HTR-8/SVneo (cell line): ENCODE measurements at regions not wholly inside any gene's neighbourhood (a gene's known extent, or its start where the extent isn't known, plus 50 kb on each side); places are given as distances from the start of the nearest gene placed in this dataset.
"Not testable (repeated sequence)": the region's sequence is repeated elsewhere in the genome, so short reads cannot be mapped to it uniquely, and the experiment has no call there.

ENCODE experiments used
- DNase-seq: peaks from one replicate; pipeline ENCODE4 v3.0.0; 2011; ENCODE audit warnings: low spot score, mixed read lengths; ENCODE audit not compliant: insufficient read length
- FAIRE-seq: peaks from 2 replicates; lab custom pipeline; 2011; peaks lifted over from hg19 to GRCh38; lab: Jason Lieb, UNC

GRCh38 chr13:33639626-33640080 lies 178.3 kb upstream of the RFC3 start:
- DNase-seq (no peak), FAIRE-seq (no peak)

DNA sequence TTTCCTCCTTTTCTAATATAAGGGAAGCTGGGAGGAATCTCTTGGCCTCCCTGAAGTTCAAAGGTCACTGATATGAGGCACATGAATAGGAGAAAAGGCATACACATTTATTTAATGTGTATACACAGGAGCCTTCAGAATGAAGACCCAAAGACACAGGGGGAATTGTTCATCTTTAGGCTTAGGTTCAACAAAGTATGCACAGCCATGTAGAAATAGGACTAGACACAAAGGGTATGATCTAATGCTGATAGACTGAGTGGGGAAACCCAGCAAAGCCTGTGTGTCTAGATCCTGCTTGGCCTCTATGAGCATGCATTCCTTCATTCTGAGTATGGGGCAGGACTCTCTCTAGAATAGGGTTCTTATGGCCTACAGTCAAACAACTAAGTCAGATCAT lies 177.1 kb upstream of the RFC3 start:
- no peak for FAIRE-seq
- no peak for DNase-seq

- FAIRE-seq: no peak
- no peak for DNase-seq
Measured at GRCh38 chr13:33642374-33643065, 175.4 kb upstream of the RFC3 start.

GRCh38 chr13:33644581-33645543 lies 173.1 kb upstream of the RFC3 start:
- FAIRE-seq (no peak), DNase-seq (no peak)

- FAIRE-seq: no peak
Measured at GRCh38 chr13:33645591-33646554, 172.1 kb upstream of the RFC3 start.

DNA sequence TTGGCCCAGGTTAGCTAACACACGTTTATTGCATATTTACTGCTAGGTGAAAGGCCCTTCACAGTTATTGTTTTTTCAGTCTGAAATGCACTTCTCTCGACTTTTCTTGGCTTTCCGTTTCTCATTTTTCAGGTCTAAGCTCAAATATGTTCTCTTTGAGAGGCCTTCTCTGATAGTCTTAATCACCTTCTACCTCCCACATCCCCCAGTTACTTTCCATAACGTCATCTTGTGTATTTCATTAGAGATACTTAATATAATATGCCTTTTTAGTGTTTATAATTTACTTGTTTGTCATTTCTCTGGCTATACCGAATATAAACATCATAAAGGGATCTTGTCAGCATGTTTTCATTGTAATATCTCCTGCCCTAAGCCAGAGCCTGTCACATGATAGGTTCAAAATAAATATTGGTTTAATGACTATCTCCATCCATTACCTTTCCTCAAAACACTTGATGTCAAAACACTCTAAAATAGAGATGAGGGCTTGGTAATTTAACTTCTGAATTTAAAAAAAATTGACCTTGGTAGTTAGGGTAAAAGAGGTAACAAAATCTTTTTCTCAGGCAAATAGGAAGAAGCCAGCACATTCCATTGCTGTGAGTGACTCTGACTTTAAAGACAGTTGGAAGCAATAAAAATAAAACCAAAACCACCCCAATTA lies 168.6 kb upstream of the RFC3 start:
- no peak for FAIRE-seq

More at GRCh38 chr13:33645591-33646554, 172.1 kb upstream of the RFC3 start:
- DNase-seq: no peak

DNA sequence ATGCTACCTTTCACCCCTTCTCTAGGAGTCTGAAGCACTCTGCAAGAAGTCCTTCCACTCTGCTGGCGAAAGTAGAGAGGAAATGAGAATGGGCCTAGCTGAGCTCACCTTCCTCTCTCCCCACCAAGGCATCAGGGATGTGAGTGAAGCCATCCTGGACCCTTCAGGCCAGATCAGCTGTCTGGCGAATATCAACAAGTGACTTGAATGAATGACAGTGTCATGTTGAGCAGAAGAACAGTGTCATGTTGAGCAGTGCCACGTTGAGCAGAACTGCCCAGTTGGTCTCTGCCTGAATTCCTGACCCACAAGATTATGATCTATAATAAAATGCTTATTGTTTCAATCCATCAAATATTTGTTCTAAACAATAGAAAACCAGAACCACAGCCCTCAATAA lies 166.2 kb upstream of the RFC3 start:
- no peak for DNase-seq
- FAIRE-seq: peak; percentile 4

More for the DNA sequence above, 168.6 kb upstream of the RFC3 start:
- DNase-seq: no peak

GRCh38 chr13:33657274-33657673 lies 160.7 kb upstream of the RFC3 start:
- no peak for DNase-seq
- FAIRE-seq: no peak

GRCh38 chr13:33659466-33659865 lies 158.5 kb upstream of the RFC3 start:
- FAIRE-seq (no peak), DNase-seq (no peak)

DNA sequence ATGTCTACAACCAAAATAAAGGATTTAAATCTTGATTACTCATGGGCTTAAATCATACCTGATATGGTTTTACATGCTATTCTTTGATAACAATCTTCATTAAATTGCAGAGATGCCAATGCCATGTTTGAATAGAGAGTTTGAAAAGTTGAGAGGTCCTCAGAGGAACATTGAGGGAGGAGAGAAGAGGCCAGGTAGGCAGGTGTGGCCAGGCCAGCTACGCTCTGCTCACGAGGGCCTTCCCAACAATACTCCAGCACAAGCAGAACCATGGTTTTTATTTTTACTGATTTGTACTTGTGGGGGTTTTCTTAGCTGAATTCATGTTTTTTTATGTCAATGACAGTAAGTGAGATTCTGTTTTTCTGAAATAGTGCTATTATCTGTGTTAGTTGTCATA lies 158.1 kb upstream of the RFC3 start:
- DNase-seq (no peak), FAIRE-seq (no peak)

- FAIRE-seq (no peak), DNase-seq (no peak)
Measured at GRCh38 chr13:33662392-33662791, 155.6 kb upstream of the RFC3 start.

GRCh38 chr13:33665626-33666175 lies 152.2 kb upstream of the RFC3 start:
- FAIRE-seq (no peak), DNase-seq (no peak)

DNA sequence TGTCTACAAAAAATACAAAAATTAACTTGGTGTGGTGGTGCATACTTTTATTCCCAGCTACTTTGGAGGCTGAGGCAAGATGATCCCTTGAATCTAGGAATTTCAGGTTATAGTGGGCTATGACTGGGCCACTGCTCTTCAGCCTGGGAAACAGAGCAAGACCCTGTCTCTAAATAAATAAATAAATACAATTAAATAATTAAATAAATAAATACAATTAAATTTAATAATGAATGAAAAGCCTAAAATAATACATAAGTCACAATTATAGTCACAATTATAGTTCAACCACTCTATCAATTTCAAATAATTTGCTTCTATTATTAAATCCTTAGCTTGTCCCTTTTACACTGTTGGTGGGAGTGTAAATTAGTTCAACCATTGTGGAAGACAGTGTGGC lies 146.4 kb upstream of the RFC3 start:
- FAIRE-seq (no peak), DNase-seq (no peak)

DNA sequence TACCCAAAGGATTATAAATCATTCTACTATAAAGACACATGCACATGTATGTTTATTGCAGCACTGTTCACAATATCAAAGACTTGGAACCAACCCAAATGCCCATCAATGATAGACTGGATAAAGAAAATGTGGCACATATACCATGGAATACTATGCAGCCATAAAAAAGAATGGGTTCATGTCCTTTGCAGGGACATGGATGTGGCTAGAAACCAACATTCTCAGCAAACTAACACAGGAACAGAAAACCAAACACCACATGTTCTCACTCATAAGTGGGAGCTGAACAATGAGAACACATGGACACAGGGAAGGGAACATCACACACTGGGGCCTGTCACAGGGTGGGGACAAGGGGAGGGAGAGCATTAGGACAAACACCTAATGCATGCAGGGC lies 145.9 kb upstream of the RFC3 start:
- FAIRE-seq, DNase-seq: not testable (repeated sequence)

DNA sequence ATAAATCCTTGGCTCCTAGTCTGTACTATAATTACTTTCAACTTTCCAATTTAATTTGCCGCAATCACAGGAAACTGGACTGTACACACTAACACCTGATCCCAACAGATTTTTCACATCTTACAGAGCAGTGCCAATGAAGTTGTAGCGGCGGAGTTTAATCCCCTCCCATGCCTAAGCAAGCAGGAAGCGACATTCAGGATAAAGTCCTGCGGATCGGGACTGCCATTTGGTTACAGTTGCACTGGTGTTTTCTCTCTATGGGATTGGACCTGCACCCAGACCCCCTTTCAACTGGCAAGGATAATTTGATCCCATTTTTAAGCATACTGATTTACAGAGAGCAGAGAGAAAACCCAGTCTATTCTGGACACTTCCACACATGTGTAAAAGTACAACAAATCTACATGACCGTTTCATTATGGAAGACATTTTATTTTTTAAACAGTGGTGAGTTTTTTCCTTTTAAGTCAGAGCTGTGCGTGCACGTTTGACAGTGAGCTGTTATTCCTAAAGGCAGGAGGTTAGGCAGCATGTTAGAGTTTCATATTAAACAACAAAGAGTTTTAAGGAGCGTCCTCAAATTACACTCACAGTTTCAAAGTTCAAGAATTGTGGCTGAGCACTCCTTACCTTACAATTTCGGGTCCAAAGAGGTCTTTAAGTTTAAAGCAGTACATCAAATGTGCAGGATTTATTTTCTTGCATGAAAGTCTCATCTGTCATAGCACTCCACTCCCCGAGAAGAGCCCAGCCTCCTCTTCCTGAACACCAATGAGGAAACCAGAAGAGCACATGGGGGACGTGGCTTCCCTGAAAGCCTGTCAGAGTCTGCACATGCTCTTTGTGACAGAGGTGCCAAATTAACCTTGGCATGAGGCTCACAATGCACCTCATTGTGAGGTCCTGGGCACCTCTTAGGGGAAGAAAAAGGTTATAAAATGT lies 141.6 kb upstream of the RFC3 start:
- FAIRE-seq: no peak
- DNase-seq: peak; percentile 20

- no peak for FAIRE-seq
Measured at GRCh38 chr13:33677215-33677614, 140.7 kb upstream of the RFC3 start.

DNA sequence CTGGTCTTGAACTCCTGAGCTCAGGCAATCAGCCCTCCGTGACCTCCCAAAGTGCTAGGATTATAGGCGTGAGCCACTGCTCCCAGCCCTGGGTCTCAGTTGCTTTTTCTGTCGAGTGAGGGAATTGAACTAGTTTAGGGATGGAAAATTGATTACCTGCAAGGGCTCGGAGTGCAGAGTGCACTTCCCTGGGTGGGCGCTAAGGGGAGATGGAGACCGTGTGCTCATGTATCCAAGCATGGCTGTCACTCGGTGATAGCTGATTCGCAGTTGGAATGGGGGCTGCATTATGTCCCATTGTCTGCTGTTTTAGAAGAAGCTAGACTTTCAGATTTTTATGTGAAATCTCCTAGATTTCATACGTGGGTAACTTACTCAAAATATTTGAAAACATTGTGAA lies 139.9 kb upstream of the RFC3 start:
- FAIRE-seq (no peak), DNase-seq (no peak)

More at GRCh38 chr13:33677215-33677614, 140.7 kb upstream of the RFC3 start:
- no peak for DNase-seq
